ENCODE measurements at regions not wholly inside any gene's neighbourhood (a gene's known extent, or its start where the extent isn't known, plus 50 kb on each side); places are given as distances from the start of the nearest gene placed in this dataset.

- Histone ChIP-seq H3K4me1 (ENCODE audit: insufficient read depth, low read length, poor library complexity, severe bottlenecking) (peaks cover 5% of the 10 kb centered on the region), H3K9me3 (ENCODE audit: low read length) (no peaks in the 10 kb centered on the region), H3K79me2 (ENCODE audit: insufficient read depth, low read depth, low read length) (peaks cover 31% of the 10 kb centered on the region; the same call in 1 of the 2 replicates), H3K9me2 (ENCODE audit: insufficient read depth, low read length) (no peaks in the 10 kb centered on the region), H4K20me1 (ENCODE audit: insufficient read depth, low read length) (0 out of 2 replicates have a peak, but pooled peaks cover 16% of the 10 kb centered on the region), H3K4me3 (ENCODE audit: low read depth, low read length, poor library complexity, severe bottlenecking) (no peak overlapping the region), H3K36me3 (ENCODE audit: insufficient read depth, low read length) (no peaks in the 10 kb centered on the region; the same call in 1 of the 2 replicates), H3K27ac (ENCODE audit: low read depth, low read length, poor library complexity, severe bottlenecking) (no peak overlapping the region), H3K4me2 (ENCODE audit: low read length) (no peak overlapping the region), H2AFZ (ENCODE audit: low read length) (no peak overlapping the region)
- BruUV-seq (replicated peaks), result no TSS peak
- POLR2A ChIA-PET, result interaction anchor here (1.2 kb wide), 1 partner anchor 21 kb away, joined by 4 read pairs; no protein-coding TSS in a partner anchor
- TF ChIP-seq EZH2phosphoT487 (IDR thresholded peaks at IDR 0.05; ENCODE audit: borderline replicate concordance, low read depth, low read length), result no peak
- no peak for TF ChIP-seq CTCF (conservative IDR thresholded peaks at IDR 0.05; ENCODE audit: low read length)
- intact Hi-C loops (cut with micrococcal nuclease; ENCODE audit: unreplicated experiment), result no loop called here
- CTCF ChIA-PET (ENCODE audit: unreplicated experiment), result no interaction called here
- no peak for DNase-seq (ENCODE audit: low spot score)
These were observed 107.7 kb upstream of the MGAT5 start for GRCh38 chr2:134146161-134146560.

DNA sequence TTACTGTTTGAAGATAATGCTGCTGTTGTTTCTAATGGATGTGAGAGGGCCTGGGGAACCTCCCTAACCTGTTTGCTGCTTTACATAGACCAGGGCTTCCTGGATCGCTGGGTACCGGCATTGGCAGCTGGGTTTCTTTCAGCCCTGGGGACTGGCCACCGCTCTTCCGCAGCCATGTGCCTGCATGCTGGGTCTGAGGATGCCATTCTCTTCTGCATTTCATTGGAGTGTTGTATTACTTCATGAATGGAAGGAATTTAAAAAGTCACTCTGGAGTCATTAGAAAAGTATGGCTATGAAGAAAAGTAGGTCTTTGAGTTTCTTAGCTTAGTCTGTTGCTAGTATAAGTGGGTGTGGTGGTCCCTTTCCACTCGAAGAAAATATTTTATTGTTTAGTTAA lies 107.3 kb upstream of the MGAT5 start:
- H4K20me1 ChIP-seq (ENCODE audit: insufficient read depth, low read length), result 0 out of 2 replicates have a peak, but pooled peaks cover 16% of the 10 kb centered on the region
- POLR2A ChIA-PET, result interaction anchor here (1.2 kb wide), 1 partner anchor 21 kb away, joined by 4 read pairs; no protein-coding TSS in a partner anchor

More for the DNA sequence above, 107.3 kb upstream of the MGAT5 start:
- peaks cover 2% of the 10 kb centered on the region; the same call in 1 of the 2 replicates for H3K36me3 ChIP-seq (ENCODE audit: insufficient read depth, low read length)
- no TSS peak for BruUV-seq (replicated peaks)
- H3K79me2 ChIP-seq (ENCODE audit: insufficient read depth, low read depth, low read length), result peaks cover 31% of the 10 kb centered on the region; the same call in 1 of the 2 replicates
- no peak overlapping the region for H3K4me3 ChIP-seq (ENCODE audit: low read depth, low read length, poor library complexity, severe bottlenecking)
- no peaks in the 10 kb centered on the region for H3K9me2 ChIP-seq (ENCODE audit: insufficient read depth, low read length)
- H3K4me2 ChIP-seq (ENCODE audit: low read length), result no peak overlapping the region
- TF ChIP-seq CTCF (conservative IDR thresholded peaks at IDR 0.05; ENCODE audit: low read length) (no peak), EZH2phosphoT487 (IDR thresholded peaks at IDR 0.05; ENCODE audit: borderline replicate concordance, low read depth, low read length) (no peak)
- intact Hi-C loops (cut with micrococcal nuclease; ENCODE audit: unreplicated experiment), result no loop called here
- H3K4me1 ChIP-seq (ENCODE audit: insufficient read depth, low read length, poor library complexity, severe bottlenecking), result peaks cover 5% of the 10 kb centered on the region
- no peak for DNase-seq (ENCODE audit: low spot score)
- no peaks in the 10 kb centered on the region for H3K9me3 ChIP-seq (ENCODE audit: low read length)
- H3K27ac ChIP-seq (ENCODE audit: low read depth, low read length, poor library complexity, severe bottlenecking), result no peak overlapping the region
- CTCF ChIA-PET (ENCODE audit: unreplicated experiment), result no interaction called here
- no peak overlapping the region for H2AFZ ChIP-seq (ENCODE audit: low read length)
